ENCODE measurements at regions not wholly inside any gene's neighbourhood (a gene's known extent, or its start where the extent isn't known, plus 50 kb on each side); places are given as distances from the start of the nearest gene placed in this dataset.

DNA sequence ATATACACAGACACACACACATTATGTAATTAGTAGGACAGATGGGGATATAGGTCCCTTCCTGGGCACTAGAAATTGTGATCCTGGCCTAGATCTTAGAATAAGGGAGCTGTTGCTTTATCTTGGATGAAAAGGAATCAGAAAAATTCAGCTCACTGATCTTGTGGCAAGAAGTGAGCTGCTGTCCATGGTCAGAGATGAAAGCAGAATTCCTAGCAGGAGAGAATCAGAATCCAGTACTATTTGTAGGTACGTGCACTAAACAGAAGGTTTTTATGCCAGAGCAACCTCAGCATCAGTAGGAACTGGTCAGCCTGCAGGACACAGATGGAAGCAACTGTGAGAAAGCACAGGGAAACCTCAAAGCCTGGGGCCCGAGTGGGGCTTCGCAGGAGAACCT lies 549.2 kb upstream of the POM121L12 start:
- no peak for DNase-seq

DNA sequence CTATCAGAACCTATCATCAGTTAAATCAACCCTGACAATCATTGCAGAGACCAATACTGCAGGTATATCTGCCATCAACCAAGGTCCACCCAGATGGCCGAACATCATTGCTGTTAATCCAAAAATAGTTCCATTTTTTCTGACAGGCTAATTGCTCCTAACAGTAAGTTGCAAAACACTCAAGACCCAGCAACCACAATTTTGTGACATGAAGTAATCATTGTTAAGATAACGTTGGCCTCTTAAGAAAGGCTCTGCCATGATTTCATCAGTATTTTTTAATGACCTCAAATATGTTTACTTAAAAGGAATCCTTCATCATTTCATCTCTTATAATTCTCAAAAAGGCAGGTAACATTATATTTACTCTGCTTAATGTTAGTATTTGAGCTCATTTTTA lies 553.4 kb upstream of the POM121L12 start:
- DNase-seq = no peak

DNA sequence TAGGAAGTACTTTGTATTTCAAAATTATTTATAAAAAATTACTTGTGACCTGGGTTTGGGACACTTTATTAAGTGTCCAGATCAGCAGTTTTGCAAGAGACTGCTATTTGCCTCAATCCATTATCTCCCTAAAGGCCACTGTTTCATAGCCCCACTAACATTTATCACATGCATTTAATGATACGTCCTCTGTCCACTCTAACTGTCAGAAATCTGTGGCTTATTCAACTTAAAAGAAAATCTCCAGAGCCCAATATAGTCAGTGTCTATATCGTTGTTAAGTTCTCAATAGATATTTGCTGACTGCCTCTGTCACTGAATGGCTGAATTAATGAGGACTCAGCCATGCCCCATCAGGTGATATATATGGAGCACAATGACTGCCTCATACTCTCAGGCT lies 553.9 kb upstream of the POM121L12 start:
- DNase-seq = no peak

DNA sequence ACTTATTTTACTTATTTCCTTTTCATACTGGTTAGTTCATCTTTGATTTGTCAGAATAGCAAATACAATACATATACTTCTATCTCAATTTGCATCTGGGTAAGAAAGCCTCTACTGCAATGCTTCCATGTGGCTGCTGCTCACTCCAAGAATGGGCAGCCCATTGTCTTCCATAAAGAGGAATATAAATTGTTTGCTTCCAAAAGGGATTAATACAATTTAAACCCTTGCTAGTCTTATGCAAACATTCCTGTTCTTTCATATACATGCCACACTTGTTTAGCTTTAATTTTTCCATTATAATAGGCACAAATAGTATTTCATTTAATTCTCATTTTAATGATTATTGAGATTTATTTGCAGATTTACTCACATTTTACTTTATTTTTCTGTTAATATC lies 555.4 kb upstream of the POM121L12 start:
- DNase-seq = no peak

DNA sequence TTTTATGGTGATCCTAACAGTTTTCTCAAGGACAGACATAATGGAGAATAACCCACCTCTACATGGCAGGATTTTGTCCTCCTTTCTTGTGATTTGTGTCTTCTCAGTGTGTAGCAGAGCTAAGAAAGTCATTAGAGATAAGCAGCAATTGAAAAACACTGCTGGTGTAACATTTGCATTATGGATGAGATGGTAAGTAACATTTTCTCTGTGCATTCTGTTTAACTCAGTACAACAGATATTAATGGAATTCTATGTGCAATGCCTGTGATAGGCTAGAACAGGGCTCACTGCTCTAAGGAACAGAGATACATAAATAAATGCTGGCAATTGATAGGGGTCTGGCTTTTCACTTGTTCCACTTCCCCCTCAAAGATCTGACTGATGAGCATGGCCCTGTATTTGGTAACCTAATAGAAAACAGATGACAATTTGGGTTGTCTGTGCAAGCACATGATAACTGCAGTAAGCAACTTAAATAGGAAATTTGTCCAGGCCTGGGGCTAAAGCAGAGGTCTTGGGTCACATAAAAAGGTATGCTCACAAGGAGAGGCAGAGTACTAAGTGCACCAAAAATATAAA lies 560.3 kb upstream of the POM121L12 start:
- DNase-seq = no peak

DNA sequence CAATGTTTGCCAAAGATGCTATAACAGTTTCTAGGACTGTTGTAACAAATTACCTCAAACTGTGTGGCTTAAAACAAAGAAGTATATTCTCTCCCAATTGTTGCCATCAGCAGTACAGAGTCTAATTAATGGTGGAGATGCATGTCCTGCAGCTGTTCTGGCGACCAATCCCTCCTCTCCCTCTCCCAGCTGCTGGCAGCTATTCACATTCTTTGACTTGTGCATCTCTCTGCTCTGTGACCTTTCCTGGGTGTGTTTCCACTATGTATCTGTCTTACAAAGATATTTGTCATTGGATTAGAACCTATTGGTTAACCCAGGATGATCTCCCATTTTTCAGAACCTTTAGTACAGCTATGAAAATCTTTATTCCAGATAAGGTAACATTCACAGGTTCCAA lies 561.7 kb upstream of the POM121L12 start:
- no peak for DNase-seq

DNA sequence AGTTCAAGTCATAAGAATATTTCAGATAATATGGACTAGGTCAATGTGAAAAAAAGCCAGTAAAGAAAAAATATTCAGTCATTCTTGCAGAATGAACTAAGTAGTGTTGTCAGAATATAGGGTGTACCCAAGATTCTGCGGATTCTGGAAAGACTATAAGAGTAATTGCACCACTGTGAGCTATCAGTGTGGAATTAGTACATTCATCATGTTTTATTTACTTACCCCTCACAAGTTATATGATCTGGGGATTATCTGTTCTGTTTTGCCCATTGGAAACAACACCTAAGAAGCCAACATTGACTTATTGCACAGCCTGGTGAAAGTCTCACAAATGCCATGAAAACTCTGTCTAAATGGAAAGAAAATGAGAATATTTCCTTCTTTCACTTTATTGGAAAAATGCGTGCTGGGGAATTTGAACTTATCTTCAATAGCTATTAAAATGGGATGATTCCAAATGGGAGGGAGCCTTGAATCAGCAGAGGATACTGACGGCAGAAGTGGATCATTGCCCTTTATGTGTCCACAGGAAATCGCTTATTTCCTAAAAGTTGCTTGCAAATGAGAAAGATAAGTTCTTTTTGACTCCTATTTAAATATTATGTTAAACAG lies 563.3 kb upstream of the POM121L12 start:
- DNase-seq = no peak

DNA sequence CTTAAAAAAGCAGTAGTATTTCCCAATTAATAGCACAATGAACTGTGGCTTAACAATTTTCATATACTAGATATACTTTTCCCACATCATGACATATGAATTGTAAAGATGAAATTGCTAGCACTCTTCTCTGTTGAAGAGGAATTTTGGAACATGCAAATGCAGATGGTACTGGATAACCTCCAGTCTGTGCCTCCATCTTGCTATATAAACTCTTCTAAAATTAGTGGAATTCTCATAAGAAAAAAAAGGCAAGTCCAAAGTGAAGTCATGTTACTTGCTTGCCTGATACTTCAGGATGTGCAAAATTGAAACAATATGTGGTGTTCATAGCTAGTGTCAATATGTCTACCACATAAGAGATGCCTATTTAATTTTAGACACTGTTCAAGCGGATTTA lies 570.2 kb upstream of the POM121L12 start:
- DNase-seq = no peak

DNA sequence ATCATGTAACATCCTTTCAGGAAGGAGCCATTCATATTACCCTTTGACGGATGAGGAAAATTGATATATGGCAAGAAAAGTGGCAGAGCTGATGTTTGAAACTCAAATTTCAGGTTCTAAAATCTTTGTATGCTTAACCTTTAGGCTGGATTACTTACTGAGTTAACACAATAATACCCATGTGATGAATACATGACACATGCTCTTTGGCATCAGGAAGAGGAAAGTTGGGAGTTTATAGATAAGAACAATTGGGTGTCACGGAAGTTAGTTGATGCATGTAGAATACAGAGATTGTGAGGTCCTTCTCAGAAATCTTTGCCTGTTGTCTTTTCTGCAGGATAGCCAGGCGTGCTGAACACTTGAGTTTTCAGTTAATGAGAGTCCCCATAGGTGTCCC lies 572.1 kb upstream of the POM121L12 start:
- no peak for DNase-seq

DNA sequence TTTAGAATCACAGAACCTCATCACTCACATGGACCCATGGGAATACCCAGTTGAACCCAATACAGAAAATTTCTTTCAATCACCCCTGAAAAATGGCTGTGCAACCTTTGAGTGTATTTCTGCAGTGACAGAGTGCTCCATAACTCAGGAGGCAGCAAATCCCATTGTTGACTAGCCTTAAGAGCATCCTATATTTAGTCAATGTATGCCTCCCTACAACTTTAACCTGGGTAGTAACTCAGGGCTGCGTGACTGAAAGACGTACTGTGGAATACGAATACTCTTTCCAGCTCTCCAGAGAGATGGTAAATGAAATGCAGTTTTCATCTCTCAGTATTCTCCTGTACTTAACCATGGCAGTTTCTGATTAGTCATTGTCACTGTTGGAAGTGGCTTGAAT lies 573.0 kb upstream of the POM121L12 start:
- no peak for DNase-seq

DNA sequence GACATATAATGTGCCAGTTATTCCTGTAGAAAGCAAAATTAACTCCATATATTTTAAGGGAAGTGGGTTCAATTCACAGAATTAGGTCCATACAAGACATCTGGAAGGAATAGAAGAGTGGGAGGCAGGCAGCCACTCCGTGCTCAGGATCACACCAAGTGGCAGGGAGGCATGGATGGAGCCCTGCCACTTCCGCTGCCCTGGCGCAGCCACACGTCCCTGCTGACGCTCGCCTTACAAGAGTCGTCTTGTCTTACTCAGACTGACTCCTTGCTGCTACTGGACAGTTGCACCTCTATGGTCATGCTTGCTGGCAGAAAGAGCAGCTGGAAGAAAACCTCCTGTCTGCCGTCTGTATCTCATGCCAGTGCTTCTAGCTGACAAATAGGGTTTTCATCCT lies 579.9 kb upstream of the POM121L12 start:
- DNase-seq = no peak

DNA sequence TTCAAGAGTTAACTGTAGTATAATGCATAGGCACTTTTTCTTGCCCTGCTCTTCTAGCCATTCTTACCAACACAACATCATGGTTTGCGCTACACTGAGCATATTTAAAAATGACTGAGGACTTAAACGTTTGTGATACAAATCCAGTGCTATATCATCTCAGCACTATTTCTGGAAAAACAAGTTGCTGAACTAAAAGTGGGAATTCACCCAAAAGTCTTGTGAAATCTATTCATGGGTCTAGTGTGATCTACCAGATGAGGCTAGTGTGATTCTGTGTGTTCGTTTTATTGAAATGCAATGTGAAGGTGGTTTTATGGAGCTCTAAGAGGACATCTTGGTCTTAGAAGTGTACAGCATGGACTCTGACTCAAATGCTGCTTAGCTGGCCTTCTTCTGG lies 584.6 kb upstream of the POM121L12 start:
- DNase-seq = no peak

DNA sequence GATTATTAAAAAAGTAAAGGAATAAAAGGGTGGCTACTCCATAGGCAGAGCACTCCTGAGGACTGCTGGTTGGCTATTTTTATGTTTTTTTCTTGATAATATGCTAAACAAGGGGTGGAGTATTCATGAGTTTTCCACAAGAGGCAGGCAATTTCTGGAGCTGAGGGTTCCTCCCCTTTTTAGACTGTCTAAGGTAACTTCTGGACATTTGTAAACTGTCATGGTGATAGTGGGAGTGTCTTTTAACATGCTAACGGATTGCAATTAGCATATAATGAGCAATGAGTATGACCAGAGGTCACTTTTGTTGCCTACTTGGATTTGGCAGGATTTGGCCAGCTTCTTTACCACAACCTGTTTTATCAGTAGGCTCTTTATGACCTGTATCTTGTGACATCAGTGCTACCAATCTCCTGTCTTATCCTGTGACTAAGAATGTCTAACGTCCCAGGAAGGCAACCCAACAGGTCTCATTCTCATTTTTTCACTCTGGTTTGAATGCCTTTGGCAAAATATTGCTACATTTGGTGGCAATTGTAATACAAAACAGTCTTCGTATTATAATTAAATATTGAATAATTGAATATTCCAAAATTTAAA lies 587.8 kb upstream of the POM121L12 start:
- no peak for DNase-seq

DNA sequence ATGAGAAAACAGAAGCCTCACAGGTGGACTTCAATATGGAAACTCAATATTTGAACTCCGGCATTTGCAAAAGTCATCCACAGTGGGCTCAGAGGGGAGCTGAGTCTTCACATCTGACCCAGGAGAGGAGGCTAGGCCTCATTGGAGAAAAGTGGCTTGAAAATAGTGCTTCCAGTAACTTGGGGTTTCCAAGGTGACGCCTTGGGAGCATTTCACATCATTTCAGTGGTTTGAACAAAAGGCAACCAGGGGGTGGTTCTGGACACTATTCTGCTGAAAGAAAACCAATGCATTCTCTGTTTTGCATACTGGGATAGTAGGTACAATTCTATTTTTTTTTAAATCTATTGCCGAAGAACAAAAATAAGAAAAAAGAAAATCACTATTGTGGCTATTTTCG lies 599.2 kb upstream of the POM121L12 start:
- no peak for DNase-seq

DNA sequence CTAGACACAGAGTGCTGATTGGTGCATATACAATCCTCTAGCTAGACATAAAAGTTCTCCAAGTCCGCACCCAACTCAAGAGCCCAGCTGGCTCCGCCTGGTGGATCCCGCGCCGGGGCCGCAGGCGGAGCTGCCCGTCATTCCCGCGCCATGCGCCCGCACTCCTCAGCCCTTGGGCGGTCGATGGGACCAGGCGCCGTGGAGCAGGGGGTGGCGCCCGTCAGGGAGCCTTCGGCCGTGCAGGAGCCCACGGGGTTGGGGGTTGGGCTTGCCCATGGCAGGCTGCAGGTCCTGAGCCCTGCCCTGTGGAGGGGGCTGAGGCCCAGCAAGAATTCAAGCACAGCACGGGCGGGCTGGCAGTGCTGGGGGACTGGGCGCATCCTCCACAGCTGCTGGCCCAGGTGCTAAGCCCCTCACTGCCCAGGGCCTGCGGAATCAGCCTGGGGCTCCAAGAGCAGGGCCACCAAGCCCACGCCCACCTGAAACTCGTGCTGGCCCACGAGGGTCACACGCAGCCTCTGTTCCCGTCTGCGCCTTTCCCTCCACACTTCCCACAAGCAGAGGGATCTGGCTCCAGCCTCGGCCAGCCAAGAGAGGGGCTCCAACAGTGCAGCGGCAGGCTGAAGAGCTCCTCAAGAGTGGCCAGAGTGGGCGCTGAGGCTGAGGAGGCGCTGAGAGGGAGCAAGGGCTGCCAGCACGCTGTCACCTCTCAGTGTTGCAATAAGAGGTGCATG lies 604.2 kb upstream of the POM121L12 start:
- no peak for DNase-seq

DNA sequence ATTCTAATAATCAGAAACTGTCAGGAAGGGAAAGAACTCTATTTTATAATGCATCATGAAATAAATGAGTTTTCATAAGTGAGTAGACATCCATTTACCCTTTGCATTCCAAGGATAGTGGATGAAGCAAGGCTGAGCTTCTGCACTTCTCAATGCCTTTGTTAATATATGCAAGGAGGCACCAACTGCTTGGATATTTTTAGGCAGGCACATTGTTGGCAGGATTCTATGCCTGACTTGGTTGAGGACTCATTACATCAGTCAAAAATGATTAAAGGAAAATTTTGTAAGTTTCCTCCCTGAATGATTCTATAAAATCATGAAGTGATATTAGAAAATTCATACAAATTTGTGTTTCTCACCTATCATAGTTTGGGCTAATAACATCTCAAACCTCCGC lies 612.2 kb upstream of the POM121L12 start:
- peak in 2 of 56 donors; percentile 3 to 5 for DNase-seq

DNA sequence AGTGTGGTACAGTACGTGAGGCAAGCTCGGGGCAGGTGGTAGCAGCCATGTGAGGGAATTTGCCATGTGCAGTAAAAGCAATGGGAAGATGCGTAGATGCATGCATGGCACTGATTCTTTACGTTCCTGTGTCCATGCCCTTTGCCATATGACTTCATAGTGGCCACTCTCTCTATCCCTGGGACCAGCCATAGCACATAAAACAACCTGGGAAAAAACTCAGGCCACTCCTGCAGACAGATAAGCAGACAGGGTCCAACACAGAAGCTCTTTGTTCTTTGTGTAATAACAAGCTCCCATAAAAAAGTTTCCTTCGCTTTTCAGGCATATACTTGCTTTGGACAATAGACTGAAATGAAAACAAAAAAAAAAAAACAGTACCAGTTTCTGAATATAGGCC lies 622.4 kb upstream of the POM121L12 start:
- DNase-seq = no peak

DNA sequence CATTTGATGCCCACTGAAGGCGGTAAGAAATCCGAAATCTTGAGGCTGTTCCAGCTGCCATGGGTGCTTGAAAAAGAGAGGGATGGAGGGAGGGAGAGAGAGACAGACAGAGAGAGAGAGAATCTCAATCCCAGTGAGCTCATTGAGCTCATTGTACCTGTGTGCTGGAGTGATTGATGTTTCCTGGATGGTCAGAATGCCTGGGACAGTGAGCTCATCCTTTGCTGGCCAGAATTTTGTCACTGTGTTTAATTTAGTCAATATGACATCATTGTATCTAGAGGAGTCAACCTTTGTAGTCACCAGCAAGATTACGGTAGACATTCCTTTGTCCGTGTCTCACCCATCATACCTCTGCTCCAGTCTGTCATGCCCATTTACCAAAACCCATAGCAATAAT lies 625.4 kb upstream of the POM121L12 start:
- no peak for DNase-seq

DNA sequence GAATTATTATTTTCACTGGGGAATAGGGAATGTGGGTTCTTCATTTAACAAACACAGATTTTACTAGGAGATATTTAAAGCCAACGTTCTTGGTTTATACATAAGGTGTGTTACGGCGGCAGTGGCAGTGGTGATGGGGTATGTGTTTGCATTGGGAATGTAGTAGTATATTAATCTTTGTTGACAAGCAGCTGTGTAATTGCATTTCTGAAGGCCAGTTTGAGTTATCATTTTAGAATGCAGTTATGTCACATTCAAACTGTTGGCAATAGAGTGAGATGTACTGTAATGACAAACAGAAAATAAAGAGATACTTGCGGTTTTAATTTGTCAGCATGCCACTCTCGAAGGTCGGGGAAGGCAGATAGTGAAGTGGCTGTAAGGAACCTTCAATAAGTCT lies 628.6 kb upstream of the POM121L12 start:
- no peak for DNase-seq

DNA sequence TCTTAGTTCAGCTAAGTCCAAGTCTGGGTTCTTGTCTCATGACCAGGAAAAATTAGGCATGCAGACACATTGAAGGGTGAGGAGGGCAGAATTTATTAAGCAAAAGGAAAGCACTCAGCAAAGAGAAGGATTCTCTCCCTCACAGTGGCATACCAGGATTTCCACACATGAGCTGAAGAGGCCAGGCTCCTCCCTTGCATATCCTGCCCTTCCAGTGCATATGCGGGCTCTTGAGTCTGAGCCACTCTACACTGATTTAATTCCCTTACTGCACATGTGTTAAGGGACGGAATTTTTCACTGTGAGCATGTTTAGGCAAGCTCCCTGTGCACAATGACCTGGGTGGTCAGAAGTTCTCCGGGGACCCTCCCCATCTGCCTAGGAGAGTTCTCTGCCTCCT lies 652.7 kb upstream of the POM121L12 start:
- DNase-seq = no peak

DNA sequence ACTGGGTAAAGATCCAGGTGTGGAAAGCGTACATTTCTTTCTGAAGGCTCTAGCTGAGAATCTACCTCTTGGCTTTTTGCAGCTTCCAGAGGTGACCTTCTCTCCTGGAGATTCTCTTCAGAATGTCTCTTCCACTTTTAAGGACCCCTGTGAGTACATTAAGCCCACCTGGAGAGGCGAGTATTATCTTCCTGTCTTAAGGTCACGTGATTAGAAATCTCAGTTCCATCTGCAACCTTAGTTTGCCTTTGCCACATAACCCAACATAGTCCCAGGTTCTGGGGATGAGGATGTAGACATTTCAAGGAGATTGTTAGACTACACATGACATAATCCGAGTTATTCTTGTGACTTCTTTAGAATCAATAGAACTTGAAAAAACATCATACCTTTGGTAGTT lies 665.5 kb upstream of the POM121L12 start:
- no peak for DNase-seq

DNA sequence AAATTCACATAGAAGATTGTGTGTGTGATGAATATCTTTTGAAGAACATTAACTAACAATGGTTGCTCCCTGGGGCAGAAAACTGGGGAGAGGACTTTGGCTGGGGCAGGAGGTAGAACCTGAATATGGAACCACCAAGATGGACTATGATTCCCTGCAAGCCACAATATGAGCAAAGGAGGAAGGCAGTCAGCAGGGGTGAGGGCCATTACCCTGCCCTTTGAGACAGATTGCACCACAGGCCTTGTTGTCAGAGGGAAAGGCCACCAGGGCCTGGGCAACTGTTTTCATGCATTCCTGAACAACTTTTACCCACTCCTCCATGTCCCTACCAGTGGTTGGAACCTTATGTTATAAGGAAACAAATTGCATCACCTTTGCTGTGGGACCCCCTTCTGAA lies 670.1 kb upstream of the POM121L12 start:
- no peak for DNase-seq

DNA sequence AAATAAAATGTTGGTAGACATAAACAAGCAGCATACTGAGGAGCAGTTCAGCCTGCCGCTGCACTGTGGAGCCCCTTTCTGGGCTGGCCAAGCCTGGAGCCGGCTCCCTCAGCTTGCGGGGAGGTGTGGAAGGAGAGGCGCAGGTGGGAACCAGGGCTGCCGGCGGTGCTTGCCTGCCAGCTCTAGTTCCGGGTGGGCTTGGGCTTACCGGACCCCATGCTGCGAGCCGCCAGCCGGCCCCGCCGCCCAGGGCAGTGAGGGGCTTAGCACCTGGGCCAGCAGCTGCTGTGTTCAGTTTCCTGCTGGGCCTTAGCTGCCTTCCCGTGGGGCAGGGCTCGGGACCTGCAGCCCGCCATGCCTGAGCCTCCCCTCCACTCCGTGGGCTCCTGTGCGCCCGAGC lies 672.9 kb upstream of the POM121L12 start:
- no peak for DNase-seq
